Medulla oblongata (tissue), 1 donor: ENCODE measurements at regions not wholly inside any gene's neighbourhood (a gene's known extent, or its start where the extent isn't known, plus 50 kb on each side); places are given as distances from the start of the nearest gene placed in this dataset.
"Not testable (repeated sequence)": the region's sequence is repeated elsewhere in the genome, so short reads cannot be mapped to it uniquely, and the experiment has no call there.

Experiments used
- DNase-seq: peaks from one replicate; pipeline ENCODE4 v3.0.0-alpha.2; 2015; ENCODE audit errors: extremely low spot score

DNA sequence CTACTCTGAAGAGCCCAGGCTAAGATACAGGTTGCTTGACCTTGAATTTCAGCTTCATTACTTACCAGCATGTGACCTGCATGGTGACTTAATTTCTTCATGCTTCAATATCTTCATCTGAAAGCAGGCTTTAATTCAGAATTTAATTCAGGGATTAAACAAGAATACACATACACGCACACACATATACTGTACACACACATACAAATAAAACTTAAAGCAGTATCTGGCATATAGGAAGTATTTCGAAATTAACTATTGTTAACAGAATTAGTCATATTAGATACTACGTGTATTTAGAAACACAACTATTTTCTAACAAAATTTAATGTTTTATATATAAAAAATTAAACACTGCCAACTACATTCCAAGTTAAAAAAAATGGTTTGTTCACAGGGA is 640.3 kb downstream of the SLC6A15 start:
- no peak for DNase-seq

DNA sequence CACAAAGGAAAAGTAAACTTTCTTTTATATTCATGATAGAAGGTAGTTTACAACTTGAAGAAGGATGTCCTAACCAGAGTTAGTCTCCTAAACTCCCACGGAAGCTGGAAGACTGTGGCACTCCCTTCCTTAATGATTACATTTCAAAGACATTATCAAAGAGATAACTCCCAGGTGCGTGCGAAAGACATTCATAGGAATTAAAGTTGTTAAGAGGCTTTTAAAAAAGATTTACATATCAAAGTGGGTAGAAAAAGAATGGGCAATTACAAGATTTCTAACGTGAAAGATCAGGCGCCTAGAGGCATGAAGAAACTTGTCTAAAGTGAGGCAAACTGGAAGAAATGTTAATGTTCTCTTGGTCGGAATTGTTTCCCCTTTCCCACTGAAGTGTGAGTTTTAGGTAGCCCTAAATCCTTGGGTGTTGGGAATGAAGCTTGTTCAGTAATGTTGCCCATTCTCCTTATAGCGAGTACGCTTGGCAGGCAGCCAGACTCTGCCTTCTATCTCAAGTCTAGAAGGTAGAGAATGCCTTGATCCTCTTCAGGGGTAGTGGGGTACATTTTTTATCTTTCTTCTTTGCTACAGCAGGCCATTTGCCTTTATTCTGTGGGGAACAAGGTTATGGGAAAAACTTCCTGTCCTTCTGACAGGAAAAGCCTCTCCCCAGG is 642.0 kb downstream of the SLC6A15 start:
- no peak for DNase-seq

DNA sequence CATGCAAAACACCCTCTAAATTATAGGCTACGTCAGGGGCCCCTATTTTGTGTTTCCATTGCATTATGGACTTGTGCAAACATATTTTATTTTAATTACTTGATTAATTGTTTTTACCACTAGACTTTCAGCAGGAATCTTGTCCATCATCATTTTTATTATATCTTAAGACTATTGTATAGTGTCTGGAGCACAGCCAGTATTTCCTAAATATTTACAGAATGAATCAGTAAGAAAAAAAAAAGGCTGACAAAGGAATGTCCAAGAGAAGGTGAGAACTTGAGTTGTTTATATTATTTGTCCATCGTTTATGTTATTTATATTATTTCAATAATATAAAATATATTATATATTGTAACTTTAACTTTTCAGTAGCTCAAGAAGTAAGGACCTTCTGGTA is 664.7 kb downstream of the SLC6A15 start:
- no peak for DNase-seq

GRCh38 chr12:84243686-84244085 is 668.9 kb downstream of the SLC6A15 start:
- DNase-seq = no peak

DNA sequence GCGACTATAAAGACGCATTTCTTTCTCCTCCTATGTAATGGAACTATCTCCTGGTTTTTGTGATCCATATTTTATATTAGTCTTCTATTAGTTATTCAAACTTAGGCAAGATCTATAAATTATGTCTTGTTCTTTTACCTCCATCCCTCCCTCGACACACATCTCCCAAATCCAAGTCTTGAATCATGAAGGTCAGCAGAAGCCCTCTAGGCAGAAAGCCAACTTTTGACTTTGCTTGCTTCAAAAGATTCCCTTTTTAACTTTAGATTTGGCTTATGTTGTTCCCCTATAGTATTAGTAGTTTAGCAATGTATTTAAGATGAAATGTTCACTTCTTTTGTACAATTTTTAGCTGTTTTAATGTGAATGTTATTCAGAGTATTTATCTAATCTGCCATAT is 689.8 kb downstream of the SLC6A15 start:
- no peak for DNase-seq

- no peak for DNase-seq
These were observed 694.2 kb downstream of the SLC6A15 start for GRCh38 chr12:84218406-84218805.

- DNase-seq = no peak
These were observed 710.6 kb downstream of the SLC6A15 start for GRCh38 chr12:84201976-84202375.

GRCh38 chr12:84198294-84198946 is 714.2 kb downstream of the SLC6A15 start:
- no peak for DNase-seq

GRCh38 chr12:84191779-84192178 is 720.8 kb downstream of the SLC6A15 start:
- DNase-seq = no peak

GRCh38 chr12:84186433-84186832 is 726.2 kb downstream of the SLC6A15 start:
- DNase-seq = no peak

DNA sequence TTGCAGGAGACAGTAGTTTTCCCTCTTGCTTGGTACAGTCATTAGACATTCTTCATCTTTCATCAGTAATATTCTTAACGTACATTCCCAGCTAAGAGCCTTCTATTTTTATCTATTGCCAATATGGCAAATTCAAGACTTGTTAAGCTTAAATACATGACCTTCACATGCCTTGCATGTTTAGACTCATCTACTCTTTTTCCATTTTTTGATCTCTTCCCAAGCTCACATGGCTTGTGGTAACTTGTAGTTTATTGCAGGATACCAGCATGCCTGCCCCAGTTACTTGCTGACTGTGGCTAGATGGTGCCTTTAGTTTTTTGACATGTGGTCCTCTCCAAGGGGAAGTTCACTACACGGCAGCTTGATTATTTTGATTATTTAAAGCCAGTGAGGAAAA is 729.0 kb downstream of the SLC6A15 start:
- no peak for DNase-seq

DNA sequence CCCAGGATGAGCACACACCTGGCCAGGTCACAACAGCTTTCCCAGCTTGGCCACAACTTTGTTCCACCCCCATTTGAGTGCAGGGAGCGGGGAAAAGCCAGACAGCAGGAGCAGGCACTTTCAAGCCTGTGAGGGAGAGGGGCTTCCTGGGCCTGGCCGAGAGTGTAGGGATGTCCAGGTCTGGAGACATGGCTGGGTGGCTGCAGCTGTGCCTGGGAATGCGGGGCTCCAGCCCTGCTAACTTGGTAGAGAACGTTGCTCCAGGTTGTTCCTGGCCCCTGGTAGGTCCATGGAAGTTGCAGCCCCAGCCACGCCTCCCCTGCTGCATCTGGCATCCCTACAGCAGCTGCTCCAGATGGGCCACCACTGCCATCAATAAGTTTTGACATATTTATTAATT is 738.5 kb downstream of the SLC6A15 start:
- DNase-seq = no peak

- DNase-seq = no peak
These were observed 739.7 kb downstream of the SLC6A15 start for GRCh38 chr12:84172823-84173424.

DNA sequence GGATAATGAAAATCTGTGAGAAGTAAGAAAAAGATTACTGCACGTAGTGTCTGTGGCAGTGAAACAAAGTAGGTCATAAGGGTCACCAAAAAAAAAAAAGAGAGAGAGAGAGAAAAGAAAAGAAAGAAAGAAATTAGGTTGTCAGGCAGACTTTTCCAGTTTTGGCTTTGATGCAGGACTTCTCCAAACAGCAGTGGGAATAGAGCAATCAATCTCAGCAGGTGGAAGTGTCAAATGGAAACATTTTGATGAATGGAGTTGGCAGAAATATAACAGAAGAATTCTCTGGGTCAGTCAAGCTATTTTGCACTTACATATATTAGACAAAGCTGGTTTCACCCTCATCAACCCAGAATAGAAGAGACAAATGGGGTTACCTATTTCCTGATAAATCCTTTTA is 745.8 kb downstream of the SLC6A15 start:
- DNase-seq = no peak

GRCh38 chr12:84165998-84166571 is 746.5 kb downstream of the SLC6A15 start:
- no peak for DNase-seq

- no peak for DNase-seq
These were observed 751.3 kb downstream of the SLC6A15 start for GRCh38 chr12:84161296-84161695.

DNA sequence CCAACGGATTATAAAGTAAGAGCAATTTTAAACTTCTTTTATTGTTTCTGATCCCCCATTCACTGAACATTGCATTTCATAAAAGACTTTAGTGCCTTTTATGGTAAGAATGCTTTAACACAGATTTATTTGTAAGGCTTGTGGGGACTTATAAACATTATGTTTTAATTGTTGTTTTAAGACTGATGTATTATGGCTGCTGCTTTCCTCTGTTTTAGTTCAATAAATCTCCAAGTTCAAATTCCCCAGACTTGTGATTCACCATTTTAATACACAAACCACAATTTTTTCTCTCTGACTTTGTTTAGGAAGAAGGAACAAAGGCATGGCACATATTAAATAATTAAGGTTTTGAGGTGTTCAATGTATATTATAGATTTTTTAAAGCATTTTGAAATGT is 753.3 kb downstream of the SLC6A15 start:
- DNase-seq = no peak

DNA sequence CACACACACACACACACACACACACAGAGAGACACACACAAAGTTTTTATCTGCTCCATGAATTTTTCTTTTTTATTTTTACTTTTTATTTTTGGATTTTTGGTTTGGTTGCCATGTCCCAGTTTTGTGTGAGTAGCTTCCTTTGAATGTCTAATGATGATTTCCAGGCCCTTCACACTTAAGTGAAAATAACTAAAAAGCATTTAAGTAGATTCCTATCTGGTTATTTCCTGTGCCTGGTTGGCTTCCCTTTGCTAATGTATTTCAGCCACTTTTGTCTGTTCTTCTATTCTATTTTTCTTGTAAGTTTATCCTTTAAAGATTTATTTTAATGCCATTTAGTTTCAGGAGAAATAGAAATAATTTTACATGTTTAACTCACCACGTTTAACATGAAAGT is 755.4 kb downstream of the SLC6A15 start:
- DNase-seq = no peak

DNA sequence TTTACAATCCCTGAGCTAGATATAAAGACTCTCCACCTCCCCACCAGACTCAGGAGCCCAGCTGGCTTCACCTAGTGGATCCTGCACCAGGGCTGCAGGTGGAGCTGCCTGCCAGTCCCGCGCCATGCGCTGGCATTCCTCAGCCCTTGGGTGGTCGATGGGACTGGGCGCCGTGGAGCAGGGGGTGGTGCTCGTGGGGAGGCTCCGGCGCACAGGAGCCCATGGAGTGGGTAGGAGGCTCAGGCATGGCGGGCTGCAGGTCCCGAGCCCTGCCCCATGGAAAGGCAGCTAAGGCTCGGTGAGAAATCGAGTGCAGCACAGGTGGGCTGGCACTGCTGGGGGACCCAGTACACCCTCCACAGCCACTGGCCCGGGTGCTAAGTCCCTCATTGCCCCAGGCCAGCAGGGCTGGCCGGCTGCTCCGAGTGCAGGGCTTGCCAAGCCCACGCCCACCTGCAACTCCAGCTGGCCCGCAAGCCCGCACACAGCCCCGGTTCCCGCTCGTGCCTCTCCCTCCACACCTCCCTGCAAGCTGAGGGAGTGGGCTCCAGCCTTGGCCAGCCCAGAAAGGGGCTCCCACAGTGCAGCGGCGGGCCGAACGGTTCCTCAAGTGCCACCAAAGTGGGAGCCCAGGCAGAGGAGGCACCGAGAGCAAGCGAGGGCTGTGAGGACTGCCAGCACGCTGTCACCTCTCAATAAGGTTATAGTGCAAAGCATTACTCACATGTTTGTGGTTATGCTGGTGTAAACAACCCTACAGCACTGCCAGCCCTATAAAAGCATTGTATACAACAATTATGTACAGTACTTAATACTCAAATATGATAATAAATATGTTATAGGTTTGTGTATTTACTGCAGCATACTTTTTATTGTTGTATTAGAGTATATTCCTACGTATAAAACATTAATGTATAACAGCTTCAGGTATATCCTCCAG is 757.3 kb downstream of the SLC6A15 start:
- not testable (repeated sequence) for DNase-seq

DNA sequence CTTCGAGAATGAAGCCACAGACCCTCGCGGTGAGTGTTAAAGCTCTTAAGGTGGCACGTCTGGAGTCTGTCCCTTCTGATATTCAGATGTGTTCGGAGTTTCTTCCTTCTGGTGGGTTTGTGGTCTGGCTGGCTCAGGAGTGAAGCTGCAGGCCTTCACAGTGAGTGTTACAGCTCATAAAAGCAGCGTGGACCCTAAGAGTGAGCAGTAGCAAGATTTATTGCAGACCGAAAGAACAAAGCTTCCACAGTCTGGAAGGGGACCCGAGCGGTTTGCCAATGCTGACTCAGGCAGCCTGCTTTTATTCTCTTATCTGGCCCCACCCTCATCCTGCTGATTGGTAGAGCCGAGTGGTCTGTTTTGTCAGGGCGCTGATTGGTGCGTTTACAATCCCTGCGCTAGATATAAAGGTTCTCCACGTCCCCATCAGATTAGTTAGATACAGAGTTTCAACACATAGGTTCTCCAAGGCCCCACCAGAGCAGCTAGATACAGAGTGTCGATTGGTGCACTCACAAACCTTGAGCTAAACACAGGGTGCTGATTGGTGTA is 758.1 kb downstream of the SLC6A15 start:
- DNase-seq = not testable (repeated sequence)

DNA sequence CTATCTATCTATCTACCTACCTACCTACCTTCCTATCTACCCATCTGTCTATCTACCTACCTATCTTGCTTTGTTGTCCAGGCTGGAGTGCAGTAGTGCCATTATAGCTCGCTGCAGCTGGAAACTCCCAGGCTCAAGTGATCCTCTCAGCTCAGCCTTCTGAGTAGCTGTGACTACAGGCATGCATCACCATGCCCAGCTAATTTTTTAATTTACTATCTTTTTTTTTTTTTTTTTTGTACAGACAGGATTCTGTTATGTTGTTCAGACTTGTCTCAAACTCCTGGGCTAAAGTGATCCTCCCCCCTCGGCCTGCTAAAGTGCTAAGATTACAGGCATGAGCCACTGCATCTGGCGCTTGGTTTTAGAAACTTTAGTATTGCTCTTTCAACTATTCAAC is 762.4 kb downstream of the SLC6A15 start:
- no peak for DNase-seq

- DNase-seq = no peak
These were observed 764.3 kb downstream of the SLC6A15 start for GRCh38 chr12:84148335-84148734.
